Stimulated activated CD4-positive, alpha-beta T cell treated with anti-CD3 and anti-CD28 coated beads, Interleukin-15, amount 100 ng/mL, for 24 hours (primary cell): ENCODE measurements at regions not wholly inside any gene's neighbourhood (a gene's known extent, or its start where the extent isn't known, plus 50 kb on each side); places are given as distances from the start of the nearest gene placed in this dataset.

ENCODE experiments used
- DNase-seq: peaks from one replicate; pipeline ENCODE4 v3.0.0-alpha.2; 2020

GRCh38 chr12:90301561-90302133 lies 593.0 kb upstream of the ATP2B1 start:
- DNase-seq, result no peak

GRCh38 chr12:90301095-90301494 lies 592.5 kb upstream of the ATP2B1 start:
- no peak for DNase-seq

GRCh38 chr12:90299666-90300065 lies 591.0 kb upstream of the ATP2B1 start:
- no peak for DNase-seq

GRCh38 chr12:90299121-90299520 lies 590.5 kb upstream of the ATP2B1 start:
- no peak for DNase-seq

GRCh38 chr12:90298289-90298948 lies 589.8 kb upstream of the ATP2B1 start:
- no peak for DNase-seq

- no peak for DNase-seq
Observed at GRCh38 chr12:90295858-90296257, 587.2 kb upstream of the ATP2B1 start.

- no peak for DNase-seq
Observed at GRCh38 chr12:90292183-90292582, 583.5 kb upstream of the ATP2B1 start.

GRCh38 chr12:90290980-90291975 lies 582.6 kb upstream of the ATP2B1 start:
- DNase-seq, result no peak

GRCh38 chr12:90287585-90287984 lies 578.9 kb upstream of the ATP2B1 start:
- DNase-seq, result no peak

GRCh38 chr12:90281154-90281868 lies 572.7 kb upstream of the ATP2B1 start:
- no peak for DNase-seq

- DNase-seq, result peak; percentile 31
Observed at GRCh38 chr12:90280564-90281058, 572.0 kb upstream of the ATP2B1 start.

GRCh38 chr12:90280033-90280432 lies 571.4 kb upstream of the ATP2B1 start:
- DNase-seq, result no peak

GRCh38 chr12:90275088-90275487 lies 566.5 kb upstream of the ATP2B1 start:
- no peak for DNase-seq

- DNase-seq, result no peak
Observed at GRCh38 chr12:90274407-90274806, 565.8 kb upstream of the ATP2B1 start.

- DNase-seq, result no peak
Observed at GRCh38 chr12:90268574-90268973, 559.9 kb upstream of the ATP2B1 start.

GRCh38 chr12:90262251-90262650 lies 553.6 kb upstream of the ATP2B1 start:
- no peak for DNase-seq

GRCh38 chr12:90261283-90261682 lies 552.6 kb upstream of the ATP2B1 start:
- no peak for DNase-seq

- no peak for DNase-seq
Observed at GRCh38 chr12:90260136-90260535, 551.5 kb upstream of the ATP2B1 start.

GRCh38 chr12:90257927-90258624 lies 549.4 kb upstream of the ATP2B1 start:
- DNase-seq, result no peak

- DNase-seq, result no peak
Observed at GRCh38 chr12:90254796-90255195, 546.2 kb upstream of the ATP2B1 start.

GRCh38 chr12:90253674-90254181 lies 545.1 kb upstream of the ATP2B1 start:
- peak; percentile 54 for DNase-seq

- DNase-seq, result no peak
Observed at GRCh38 chr12:90253136-90253535, 544.5 kb upstream of the ATP2B1 start.
